A673 (cell line): ENCODE measurements at regions not wholly inside any gene's neighbourhood (a gene's known extent, or its start where the extent isn't known, plus 50 kb on each side); places are given as distances from the start of the nearest gene placed in this dataset.

ENCODE experiments used
- CTCF ChIP-seq: fragments of 300-800, 200-600 bp; sonication (generic); conservative IDR thresholded peaks from 2 replicates; pipeline ENCODE4 v1.5.1; 2017; ENCODE audit warnings: low read depth, mild to moderate bottlenecking, antibody characterized with exemption, low read length, moderate library complexity, mixed read lengths
- EZH2 ChIP-seq: fragments of 200-600 bp; sonication (generic); IDR thresholded peaks from 2 replicates; pipeline ENCODE4 v1.6.1; 2017; ENCODE audit warnings: borderline replicate concordance, low read depth, mild to moderate bottlenecking, mixed read lengths, antibody characterized with exemption, low read length; ENCODE audit not compliant: poor library complexity, severe bottlenecking

- no peak for TF ChIP-seq CTCF
- no peak for TF ChIP-seq EZH2
Observed at GRCh38 chr5:158272409-158272808, 413.5 kb upstream of the CLINT1 start.
